Stimulated activated naive CD4-positive, alpha-beta T cell treated with Interleukin-2 at 50 U/mL for 16 hours (primary cell): ENCODE measurements at regions not wholly inside any gene's neighbourhood (a gene's known extent, or its start where the extent isn't known, plus 50 kb on each side); places are given as distances from the start of the nearest gene placed in this dataset.

Experiments
- DNase-seq: peaks from one replicate; lab custom pipeline; 2025; lab: John Stamatoyannopoulos, UW

DNA sequence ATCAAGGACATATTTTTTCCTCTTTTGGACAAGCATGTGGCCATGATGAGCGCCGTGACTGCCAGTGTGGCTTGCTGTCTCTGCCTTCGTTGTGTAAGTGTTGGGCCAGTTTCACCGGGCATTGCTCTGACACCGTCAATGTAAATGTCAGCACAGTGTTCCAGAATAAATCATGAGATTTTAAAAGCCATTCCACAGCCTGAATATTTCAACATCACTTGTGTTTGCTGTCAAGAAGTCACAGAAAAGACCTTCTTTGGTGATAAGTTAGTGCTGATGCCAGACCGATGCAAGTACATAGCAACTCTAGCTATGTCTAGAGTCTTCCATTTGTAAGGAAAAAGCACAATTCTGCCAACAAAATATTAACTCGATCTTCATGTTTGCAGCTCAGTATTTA, 467.8 kb downstream of the TBC1D22A start:
- DNase-seq, result no peak

- DNase-seq, result no peak
These were observed 466.3 kb downstream of the TBC1D22A start for GRCh38 chr22:47228767-47229166.

DNA sequence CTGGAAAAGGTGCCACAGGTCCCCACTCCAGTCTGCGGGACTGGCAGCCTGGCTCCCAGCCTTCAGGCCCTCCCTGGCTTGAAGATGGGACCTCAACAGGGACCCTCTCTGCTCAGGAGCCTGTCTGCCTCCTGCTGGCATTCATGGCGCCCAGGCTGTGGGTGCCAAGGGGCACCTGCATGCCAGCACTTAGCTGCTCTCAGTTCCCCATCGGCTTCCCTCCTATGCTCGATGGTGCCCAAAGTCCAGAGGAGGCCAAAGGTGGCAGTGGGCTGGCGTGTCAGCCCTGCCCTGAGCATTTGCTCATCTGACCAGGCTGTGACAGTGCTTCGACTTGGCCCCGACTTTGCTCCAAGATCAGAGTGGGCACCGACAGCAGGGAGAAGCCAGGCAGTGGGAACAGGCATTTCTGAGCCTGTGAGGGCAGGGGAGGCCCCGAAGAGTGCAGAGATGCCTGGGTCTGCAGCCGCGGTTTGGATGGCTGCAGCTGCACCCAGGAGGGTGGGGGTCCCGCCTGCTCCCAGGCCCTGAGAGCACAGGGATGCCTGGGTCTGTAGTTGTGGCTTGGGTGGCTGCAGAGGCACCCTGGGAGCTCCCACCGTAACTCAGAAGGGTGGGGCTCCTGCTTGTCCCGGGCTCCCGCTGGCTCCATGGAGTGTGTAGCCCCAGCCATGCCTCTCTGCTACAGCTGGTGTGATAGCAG, 463.6 kb downstream of the TBC1D22A start:
- no peak for DNase-seq

DNA sequence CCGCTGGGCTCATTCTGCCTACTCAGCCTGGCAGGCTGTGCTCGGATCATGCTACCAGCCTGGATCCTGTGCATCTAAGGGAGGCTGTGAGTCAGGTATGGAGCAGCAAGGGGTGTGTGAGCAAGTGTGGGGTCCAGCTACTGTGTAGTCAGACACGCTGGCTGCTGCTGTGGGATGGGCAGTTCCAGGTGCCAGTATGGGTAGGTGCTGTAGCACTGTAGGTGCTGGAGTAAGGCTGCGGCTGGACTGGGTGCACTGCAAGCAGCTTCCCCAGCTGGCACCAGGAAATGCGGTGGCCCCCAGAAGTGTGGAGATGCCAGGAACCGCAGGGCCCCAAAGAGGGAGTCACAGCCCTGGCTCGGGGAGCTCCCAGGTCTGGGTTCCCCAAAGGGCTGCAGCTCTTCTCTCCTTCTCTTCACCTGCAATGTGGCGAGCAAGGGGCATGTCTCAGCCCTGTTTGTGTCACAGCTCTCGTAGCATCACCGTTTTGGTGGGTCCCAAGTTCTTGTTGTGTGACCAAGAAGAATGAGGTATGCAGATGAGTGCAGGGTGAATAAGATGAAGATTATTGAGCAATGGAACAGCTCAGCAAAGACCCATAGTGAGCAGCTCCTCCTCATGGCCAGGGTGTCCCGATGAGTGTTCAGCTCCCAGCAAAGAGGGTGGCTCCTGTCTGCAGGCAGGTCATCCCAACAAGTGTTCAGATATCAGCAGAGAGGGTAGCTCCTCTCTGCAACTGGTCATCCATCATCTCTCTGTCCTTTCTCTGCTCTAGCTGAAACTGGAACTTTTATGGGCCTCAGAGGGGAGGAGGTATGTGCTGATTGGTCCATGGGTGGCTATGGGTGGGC, 462.9 kb downstream of the TBC1D22A start:
- no peak for DNase-seq
